KBM-7 (cell line): ENCODE measurements at regions not wholly inside any gene's neighbourhood (a gene's known extent, or its start where the extent isn't known, plus 50 kb on each side); places are given as distances from the start of the nearest gene placed in this dataset.
"Not testable (repeated sequence)": the region's sequence is repeated elsewhere in the genome, so short reads cannot be mapped to it uniquely, and the experiment has no call there.

Experiments
- DNase-seq: peaks from one replicate; pipeline ENCODE4 v3.0.0-alpha.2; 2015
- in situ Hi-C: fragments of 300-500 bp; cut with MboI; formaldehyde crosslinking; loops from 2 replicates; pipeline ENCODE4 v1.14.3; 2020; ENCODE audit warnings: low sequenced_read_pairs, low pct_unique_long_range_greater_than_20kb, mixed read lengths

GRCh38 chr18:12179029-12179428, 75.1 kb upstream of the CIDEA start:
- DNase-seq, in situ Hi-C loops: not testable (repeated sequence)

GRCh38 chr18:12179697-12180577, 74.2 kb upstream of the CIDEA start:
- in situ Hi-C loops, DNase-seq: not testable (repeated sequence)

GRCh38 chr18:12198797-12199196, 55.4 kb upstream of the CIDEA start:
- DNase-seq, in situ Hi-C loops: not testable (repeated sequence)

GRCh38 chr18:12200186-12200585, 54.0 kb upstream of the CIDEA start:
- in situ Hi-C loops = not testable (repeated sequence)
- peak; percentile 66 for DNase-seq
